Lower leg skin (tissue), 4 donors: ENCODE measurements at regions not wholly inside any gene's neighbourhood (a gene's known extent, or its start where the extent isn't known, plus 50 kb on each side); places are given as distances from the start of the nearest gene placed in this dataset.

Source experiments
- DNase-seq, 2 donors: peaks; one replicate each; pipeline ENCODE4 v3.0.0-alpha.2; 2019; ENCODE audit warnings: low spot score in 2 of 2
- H3K4me3 ChIP-seq: fragments of 200-600 bp; sonication (generic); 2 replicates; pipeline ENCODE4 v1.5.1; 2017; ENCODE audit warnings: mild to moderate bottlenecking, low read depth; ENCODE audit not compliant: poor library complexity, severe bottlenecking
- CTCF ChIP-seq, 3 donors: fragments of 450-650 bp; IDR thresholded peaks; one replicate each; pipeline ENCODE4 v1.5.1; 2016; ENCODE audit warnings: antibody characterized with exemption in 3 of 3, mild to moderate bottlenecking in 3 of 3, moderate library complexity in 2 of 3
- POLR2A ChIP-seq, 2 donors: fragments of 450-650 bp; IDR thresholded peaks; one replicate each; pipeline ENCODE4 v1.6.1; 2016 to 2017; ENCODE audit warnings: antibody characterized with exemption in 2 of 2, mild to moderate bottlenecking in 1 of 2, moderate library complexity in 1 of 2
- WGBS, 2 donors: methylation state at CpG; one replicate each; pipeline ENCODE4 v1.1.5; 2018; 5-methylcytosine and 5-hydroxymethylcytosine counted together
- intact Hi-C: fragments of 100-400 bp; cut with DNase I; formaldehyde crosslinking; loops from one replicate; pipeline ENCODE4 v1.15.0; 2023; ENCODE audit warnings: low total_unique reads

GRCh38 chr17:72350073-72350472, 229.3 kb downstream of the SOX9 start:
- intact Hi-C loops: no loop called here
- whole genome bisulfite sequencing, 2 donors: 89 to 92% methylated on average over 3 of the region's 3 CpGs
- TF ChIP-seq CTCF (IDR thresholded peaks at IDR 0.05): no peak
- TF ChIP-seq POLR2A (IDR thresholded peaks at IDR 0.05): no peak

DNA sequence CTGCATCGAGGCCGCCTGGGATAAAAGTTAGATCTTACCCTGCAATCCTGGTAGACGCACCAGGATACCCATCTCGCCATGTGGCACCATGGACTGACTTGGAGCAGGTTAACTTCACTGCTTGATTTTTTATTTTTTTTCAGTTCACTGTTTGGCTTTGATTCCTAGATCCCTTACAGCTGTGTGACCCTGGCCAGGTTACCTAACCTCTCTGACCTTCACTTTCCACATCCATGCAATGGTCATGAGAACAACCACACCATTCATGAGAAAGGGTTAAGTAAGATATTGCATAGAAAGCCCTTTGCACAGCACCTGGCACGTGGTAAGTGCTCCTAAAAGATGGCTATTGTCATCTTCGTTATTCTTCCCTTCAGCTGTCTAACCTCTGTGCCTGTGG, 230.5 kb downstream of the SOX9 start:
- no peak overlapping the region for H3K4me3 ChIP-seq
- 75 to 79% methylated on average over 6 of the region's 6 CpGs for whole genome bisulfite sequencing, 2 donors
- no peak for TF ChIP-seq CTCF (IDR thresholded peaks at IDR 0.05)
- no peak for TF ChIP-seq POLR2A (IDR thresholded peaks at IDR 0.05)
- DNase-seq: no peak
- intact Hi-C loops: no loop called here

More at GRCh38 chr17:72350073-72350472, 229.3 kb downstream of the SOX9 start:
- no peak overlapping the region for H3K4me3 ChIP-seq
- no peak for DNase-seq

DNA sequence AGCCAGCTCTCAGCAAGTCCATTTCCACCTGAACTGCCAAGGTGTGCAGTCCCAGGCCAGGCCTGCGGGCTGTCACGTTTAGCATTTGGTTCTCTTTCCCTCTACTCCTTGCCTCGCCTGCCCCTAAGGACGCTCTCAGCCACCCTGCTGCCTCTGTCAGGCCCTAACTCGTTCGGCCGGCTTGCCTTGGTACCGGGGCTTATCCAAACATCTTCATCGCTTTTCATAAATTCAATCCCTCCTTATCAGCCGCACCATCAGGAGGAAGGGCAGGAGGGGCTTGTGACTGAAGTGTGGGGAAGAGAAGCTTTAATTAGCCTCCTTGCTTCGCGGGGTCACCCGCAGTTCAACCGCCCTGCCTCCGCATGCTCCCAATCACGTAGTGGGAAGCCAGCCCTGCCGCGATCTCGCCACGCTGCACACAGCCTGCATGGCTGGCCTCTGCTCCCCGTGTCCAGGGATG, 231.1 kb downstream of the SOX9 start:
- no peak for DNase-seq
- no peak overlapping the region for H3K4me3 ChIP-seq
- TF ChIP-seq CTCF (IDR thresholded peaks at IDR 0.05): no peak
- no peak for TF ChIP-seq POLR2A (IDR thresholded peaks at IDR 0.05)
- intact Hi-C loops: no loop called here
- 38 to 40% methylated on average over 21 of the region's 21 CpGs for WGBS, 2 donors

- intact Hi-C loops: no loop called here
- H3K4me3 ChIP-seq: no peak overlapping the region
- WGBS, 2 donors: 81 to 83% methylated on average over 9 of the region's 9 CpGs
- no peak for DNase-seq
- TF ChIP-seq POLR2A (IDR thresholded peaks at IDR 0.05): no peak
- no peak for TF ChIP-seq CTCF (IDR thresholded peaks at IDR 0.05)
Measured at GRCh38 chr17:72353502-72353901, 232.7 kb downstream of the SOX9 start.

- 94 to 95% methylated on average over 8 of the region's 8 CpGs for WGBS, 2 donors
- TF ChIP-seq POLR2A (IDR thresholded peaks at IDR 0.05) (no peak), CTCF (IDR thresholded peaks at IDR 0.05) (no peak)
- intact Hi-C loops: no loop called here
- H3K4me3 ChIP-seq: no peak overlapping the region
- no peak for DNase-seq
Measured at GRCh38 chr17:72354071-72354470, 233.3 kb downstream of the SOX9 start.

DNA sequence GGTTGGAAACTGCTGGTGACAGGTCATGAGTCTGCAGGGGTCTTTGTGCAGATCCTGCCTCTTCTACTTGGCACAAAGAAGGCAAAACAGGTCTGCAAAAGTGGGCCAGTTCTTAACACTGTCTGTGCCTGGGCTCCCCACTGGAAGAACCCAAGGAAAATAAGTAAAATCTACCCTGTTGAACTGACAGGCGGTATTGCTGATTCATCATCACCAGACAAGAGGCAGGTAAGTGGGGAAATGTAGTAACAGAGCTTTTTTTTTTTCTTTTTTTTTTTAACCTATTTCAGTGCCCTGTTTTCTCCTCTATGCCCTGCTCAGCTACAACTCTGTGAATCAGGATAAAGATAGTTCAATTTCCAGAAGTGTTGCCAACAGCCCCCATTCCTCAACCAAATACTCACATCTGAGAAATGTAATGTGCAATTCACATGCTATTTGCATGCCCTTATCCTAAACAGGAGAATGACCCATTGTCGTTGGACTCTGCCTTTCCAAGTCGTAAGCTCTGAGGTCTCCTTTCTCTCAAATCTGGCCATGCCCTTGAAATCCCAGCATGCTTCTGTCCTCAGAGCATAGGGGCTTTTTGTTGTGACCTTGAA, 237.0 kb downstream of the SOX9 start:
- intact Hi-C loops: no loop called here
- no peak overlapping the region for H3K4me3 ChIP-seq
- no peak for TF ChIP-seq CTCF (IDR thresholded peaks at IDR 0.05)
- TF ChIP-seq POLR2A (IDR thresholded peaks at IDR 0.05): no peak
- WGBS, 2 donors: 91 to 92% methylated on average over 3 of the region's 3 CpGs
- DNase-seq: no peak
